Smooth muscle cell (in vitro differentiated cells): ENCODE measurements at regions not wholly inside any gene's neighbourhood (a gene's known extent, or its start where the extent isn't known, plus 50 kb on each side); places are given as distances from the start of the nearest gene placed in this dataset.
A peak's percentile ranks its signal among the peaks of the same experiment; 100 is the strongest.

ENCODE experiments used
- DNase-seq: peaks from one replicate; lab custom pipeline; 2025; ENCODE audit not compliant: unreplicated experiment; lab: John Stamatoyannopoulos, UW
- H2AFZ ChIP-seq: fragments of 200-600 bp; sonication (generic); 2 replicates; pipeline ENCODE4 v1.6.0; 2016; ENCODE audit warnings: antibody characterized with exemption, low read depth, mild to moderate bottlenecking
- H3F3A ChIP-seq: fragments of 200-600 bp; sonication (generic); 2 replicates; pipeline ENCODE4 v1.6.0; 2017; ENCODE audit warnings: antibody characterized with exemption, low read depth
- H3K27ac ChIP-seq: fragments of 200-600 bp; sonication (generic); 2 replicates; pipeline ENCODE4 v1.5.1; 2016; ENCODE audit warnings: low read depth, mild to moderate bottlenecking
- H3K27me3 ChIP-seq: fragments of 200-600 bp; sonication (generic); 2 replicates; pipeline ENCODE4 v1.6.1; 2016; ENCODE audit warnings: low read depth, mild to moderate bottlenecking
- H3K36me3 ChIP-seq: fragments of 200-600 bp; sonication (generic); 2 replicates; pipeline ENCODE4 v1.5.1; 2016; ENCODE audit warnings: low read depth
- H3K4me1 ChIP-seq: fragments of 200-600 bp; sonication (generic); 2 replicates; pipeline ENCODE4 v1.5.1; 2016; ENCODE audit warnings: low read depth
- H3K4me2 ChIP-seq: fragments of 200-600 bp; sonication (generic); 2 replicates; pipeline ENCODE4 v1.6.0; 2016; ENCODE audit warnings: mild to moderate bottlenecking
- H3K4me3 ChIP-seq: fragments of 200-600 bp; sonication (generic); 2 replicates; pipeline ENCODE4 v1.5.1; 2016; ENCODE audit warnings: mild to moderate bottlenecking
- H3K79me2 ChIP-seq: fragments of 200-600 bp; sonication (generic); 2 replicates; pipeline ENCODE4 v1.6.0; 2016; ENCODE audit warnings: low read depth, mild to moderate bottlenecking
- H3K9ac ChIP-seq: fragments of 200-600 bp; sonication (generic); 2 replicates; pipeline ENCODE4 v1.6.0; 2016; ENCODE audit warnings: low read depth
- H3K9me3 ChIP-seq: fragments of 200-600 bp; sonication (generic); replicated peaks from 2 replicates; pipeline ENCODE4 v1.5.1; 2016; ENCODE audit warnings: low read depth
- H4K20me1 ChIP-seq: fragments of 200-600 bp; sonication (generic); 2 replicates; pipeline ENCODE4 v1.6.0; 2016; ENCODE audit warnings: low read depth
- CTCF ChIP-seq: fragments of 200-600 bp; sonication (generic); IDR thresholded peaks from 2 replicates; pipeline ENCODE4 v1.5.1; 2017; ENCODE audit warnings: borderline replicate concordance, mild to moderate bottlenecking, antibody characterized with exemption; ENCODE audit not compliant: insufficient read depth, poor library complexity, severe bottlenecking
- WGBS: methylation state at CpG from one replicate; pipeline ENCODE4 v1.1.7; 2016; ENCODE audit warnings: low lambda C conversion rate; 5-methylcytosine and 5-hydroxymethylcytosine counted together

- Histone ChIP-seq H3K79me2 (no peaks in the 10 kb centered on the region), H3K9ac (no peak overlapping the region)
- 97% methylated on average over 3 of the region's 3 CpGs for WGBS
Observed at GRCh38 chr2:12950174-12950573, 233.4 kb downstream of the TRIB2 start.

GRCh38 chr2:12950957-12951656 is 234.4 kb downstream of the TRIB2 start:
- no peak for DNase-seq
- no peaks in the 10 kb centered on the region for H4K20me1 ChIP-seq
- 42% methylated on average over 8 of the region's 8 CpGs for WGBS
- no peaks in the 10 kb centered on the region for H3K27me3 ChIP-seq
- no peak overlapping the region for H3K9ac ChIP-seq
- H3F3A ChIP-seq: no peaks in the 10 kb centered on the region
- no peak overlapping the region for H2AFZ ChIP-seq
- H3K4me1 ChIP-seq: peaks cover 4% of the 10 kb centered on the region
- peak overlapping the region; percentile 63 for H3K4me2 ChIP-seq
- H3K27ac ChIP-seq: no peak overlapping the region
- H3K36me3 ChIP-seq: no peaks in the 10 kb centered on the region
- no peak overlapping the region for H3K4me3 ChIP-seq
- H3K9me3 ChIP-seq: no peaks in the 10 kb centered on the region
- no peak for TF ChIP-seq CTCF
- H3K79me2 ChIP-seq: no peaks in the 10 kb centered on the region

More at GRCh38 chr2:12950174-12950573, 233.4 kb downstream of the TRIB2 start:
- H3K9me3 ChIP-seq: no peaks in the 10 kb centered on the region
- H3K4me3 ChIP-seq: no peak overlapping the region
- peaks cover 4% of the 10 kb centered on the region for H3K4me1 ChIP-seq
- no peak for TF ChIP-seq CTCF
- H3K4me2 ChIP-seq: no peak overlapping the region
- H3K27ac ChIP-seq: no peak overlapping the region
- DNase-seq: no peak
- no peaks in the 10 kb centered on the region for H4K20me1 ChIP-seq
- H3F3A ChIP-seq: no peaks in the 10 kb centered on the region
- H2AFZ ChIP-seq: no peak overlapping the region
- H3K27me3 ChIP-seq: no peaks in the 10 kb centered on the region
- no peaks in the 10 kb centered on the region for H3K36me3 ChIP-seq

DNA sequence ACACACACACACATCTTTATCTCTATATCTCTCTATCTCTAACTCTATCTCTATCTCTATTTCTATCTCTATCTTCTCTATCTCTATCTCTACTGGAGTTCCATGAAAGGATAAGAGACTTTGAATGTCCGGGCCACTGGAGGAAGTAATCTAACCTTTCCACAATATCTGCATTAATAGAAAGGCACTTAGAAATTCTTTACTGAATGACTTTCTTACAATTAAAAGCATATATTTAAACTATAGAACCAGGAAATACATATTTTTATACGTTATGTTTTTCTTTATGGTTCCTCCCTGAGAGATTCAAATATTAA is 234.9 kb downstream of the TRIB2 start:
- Histone ChIP-seq H3K4me2 (peak overlapping the region; percentile 63), H4K20me1 (no peaks in the 10 kb centered on the region), H3F3A (no peaks in the 10 kb centered on the region), H2AFZ (no peak overlapping the region), H3K79me2 (no peaks in the 10 kb centered on the region), H3K9me3 (no peaks in the 10 kb centered on the region), H3K36me3 (no peaks in the 10 kb centered on the region), H3K27ac (no peak overlapping the region), H3K27me3 (no peaks in the 10 kb centered on the region), H3K4me1 (peaks cover 4% of the 10 kb centered on the region), H3K9ac (no peak overlapping the region), H3K4me3 (no peak overlapping the region)
- 69% methylated on average over 2 of the region's 2 CpGs for WGBS
- DNase-seq: no peak
- TF ChIP-seq CTCF: no peak

GRCh38 chr2:12953596-12953995 is 236.9 kb downstream of the TRIB2 start:
- TF ChIP-seq CTCF: no peak
- H3K27me3 ChIP-seq: no peaks in the 10 kb centered on the region
- 95% methylated on average over 2 of the region's 2 CpGs for WGBS

More at GRCh38 chr2:12953596-12953995, 236.9 kb downstream of the TRIB2 start:
- Histone ChIP-seq H4K20me1 (no peaks in the 10 kb centered on the region), H3K27ac (no peak overlapping the region), H3K79me2 (no peaks in the 10 kb centered on the region), H3K36me3 (no peaks in the 10 kb centered on the region), H3F3A (no peaks in the 10 kb centered on the region), H3K4me1 (peaks cover 4% of the 10 kb centered on the region), H3K9me3 (no peaks in the 10 kb centered on the region), H3K4me3 (no peak overlapping the region), H3K4me2 (no peak overlapping the region), H3K9ac (no peak overlapping the region), H2AFZ (no peak overlapping the region)
- DNase-seq: no peak
